Activated CD8-positive, alpha-beta memory T cell treated with anti-CD3 and anti-CD28 coated beads, Interleukin-2, amount 50 U/mL, for 4 hours (primary cell): ENCODE measurements at regions not wholly inside any gene's neighbourhood (a gene's known extent, or its start where the extent isn't known, plus 50 kb on each side); places are given as distances from the start of the nearest gene placed in this dataset.

Source experiments
- DNase-seq: peaks from one replicate; pipeline ENCODE4 v3.0.0-alpha.2; 2020

- no peak for DNase-seq
Measured at GRCh38 chr17:34733333-34733732, 154.0 kb downstream of the TMEM132E start.

DNA sequence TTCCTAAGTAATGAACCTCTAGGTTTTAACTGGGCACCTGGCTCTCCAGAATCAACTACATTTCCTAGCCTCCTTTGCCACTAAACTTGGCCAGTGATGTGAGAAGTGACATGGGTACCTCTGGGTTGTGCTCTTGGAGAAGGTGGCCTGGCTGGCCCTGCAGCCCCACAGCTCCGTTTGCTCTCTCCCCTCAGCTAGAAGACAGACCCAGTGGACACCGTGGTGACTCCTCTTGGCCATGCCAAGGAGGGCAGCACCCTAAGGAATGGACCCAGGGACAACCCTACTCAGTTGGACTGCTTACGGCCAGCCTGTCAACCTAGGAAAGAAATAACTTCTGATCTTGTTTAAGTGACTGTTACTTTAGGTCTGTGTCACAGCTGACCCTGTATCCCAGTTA, 151.4 kb downstream of the TMEM132E start:
- no peak for DNase-seq

DNA sequence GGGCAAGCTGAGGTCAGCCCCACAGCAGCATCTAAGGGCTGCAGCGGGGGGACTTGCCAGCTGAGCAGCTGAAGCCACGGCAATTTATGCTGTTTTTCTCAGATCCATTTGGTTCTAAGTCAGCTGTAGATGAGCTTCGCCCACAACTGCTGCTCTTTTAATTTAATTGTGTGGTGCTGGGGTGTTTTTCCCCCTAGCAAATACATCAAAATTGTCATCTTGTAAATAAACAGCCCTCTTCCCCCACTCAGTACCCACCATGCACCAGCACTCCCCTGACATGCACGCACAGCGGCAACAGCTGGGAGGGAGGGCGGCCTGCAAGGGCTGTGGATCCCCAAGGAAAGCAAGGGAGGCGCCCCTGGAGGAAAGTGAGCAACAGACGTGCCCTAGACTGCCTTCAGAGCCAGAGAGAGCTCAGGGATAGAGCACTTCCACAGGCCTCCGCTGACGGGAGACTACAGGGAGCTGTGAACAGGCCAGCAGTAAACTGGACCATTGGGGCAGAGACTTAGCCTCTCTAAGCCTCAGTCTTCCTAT, 149.5 kb downstream of the TMEM132E start:
- DNase-seq: no peak

GRCh38 chr17:34727601-34728000, 148.2 kb downstream of the TMEM132E start:
- no peak for DNase-seq

DNA sequence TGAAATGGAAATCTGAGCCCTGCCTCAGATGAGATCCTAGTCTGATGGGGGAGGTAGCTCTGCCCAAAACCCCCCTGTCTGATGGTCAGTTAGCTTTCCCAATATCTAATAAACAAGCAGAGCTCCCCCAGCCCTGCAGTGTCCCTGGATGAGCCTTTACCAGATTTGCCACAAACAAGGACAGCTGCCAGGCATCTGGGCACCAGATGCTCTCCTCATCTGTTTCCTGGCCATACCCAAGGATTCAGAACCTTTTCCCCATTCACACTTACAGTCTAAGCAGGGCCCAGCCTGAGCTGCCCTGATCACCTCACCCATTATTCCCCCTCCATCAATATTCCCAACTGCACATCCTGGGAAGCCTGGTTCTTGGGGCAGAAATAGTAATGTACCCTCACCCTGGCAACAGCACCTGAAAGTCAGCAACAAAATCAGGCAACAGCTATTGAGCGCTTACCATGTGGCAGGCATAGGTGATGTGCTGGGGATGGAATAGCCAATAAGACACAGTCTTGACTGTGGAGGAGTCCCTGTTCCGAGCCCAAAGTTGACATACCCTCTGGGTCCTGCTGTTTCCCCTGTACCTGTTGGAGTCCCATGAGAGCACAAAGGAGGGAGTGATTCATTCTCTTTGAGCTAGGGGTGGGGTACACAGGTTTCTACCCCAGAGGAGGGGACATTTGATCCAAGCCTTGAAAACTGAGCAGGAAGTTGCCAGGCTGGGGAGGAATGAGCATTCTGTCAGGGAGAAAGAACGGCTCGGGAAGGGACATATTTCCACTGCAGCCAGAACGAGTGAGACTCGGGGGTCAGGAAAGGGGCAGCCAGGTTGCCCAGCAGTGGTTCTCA, 147.4 kb downstream of the TMEM132E start:
- no peak for DNase-seq

- no peak for DNase-seq
Measured at GRCh38 chr17:34725725-34726124, 146.3 kb downstream of the TMEM132E start.

DNA sequence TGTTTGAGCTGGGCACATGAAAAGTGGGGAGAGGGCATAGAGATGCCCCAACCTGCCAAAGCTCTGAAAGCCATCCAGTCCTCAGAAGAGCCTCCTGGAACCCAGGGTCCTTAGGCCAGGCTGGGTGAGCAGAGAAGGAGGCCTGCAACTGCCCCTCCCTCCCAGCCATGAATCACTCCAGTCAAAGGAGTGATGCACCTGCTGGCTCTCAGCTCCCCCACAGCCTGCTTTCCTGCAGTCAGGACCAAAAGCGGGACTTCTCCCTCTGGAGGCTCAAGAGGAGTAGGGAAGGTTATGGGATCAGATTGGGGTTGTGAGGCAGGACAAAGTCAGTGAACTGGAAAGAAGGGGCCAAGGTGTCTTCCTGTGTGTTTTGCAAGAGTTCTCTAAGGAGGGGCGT, 145.6 kb downstream of the TMEM132E start:
- DNase-seq: no peak

DNA sequence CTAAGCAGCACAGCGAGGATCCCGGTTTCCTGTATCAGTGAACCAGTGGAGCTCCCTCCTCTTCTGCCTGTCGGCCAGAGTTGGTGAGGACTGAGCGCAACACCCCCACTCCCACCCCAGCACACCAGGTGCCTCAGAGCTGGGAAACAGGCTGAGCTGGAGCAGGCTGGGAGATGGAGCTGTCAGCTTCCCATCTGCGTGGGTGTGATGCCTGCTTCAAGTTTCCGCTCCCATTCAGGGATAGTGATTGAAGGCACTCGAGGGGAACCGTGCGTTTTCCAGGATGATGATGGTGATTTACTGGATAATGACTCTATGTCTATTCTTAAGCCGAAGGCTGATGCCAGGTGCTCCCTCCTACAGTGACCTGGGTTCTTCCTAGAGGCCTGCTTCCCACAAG, 144.5 kb downstream of the TMEM132E start:
- DNase-seq: no peak

GRCh38 chr17:34721326-34721725, 141.9 kb downstream of the TMEM132E start:
- DNase-seq: no peak

- DNase-seq: no peak
Measured at GRCh38 chr17:34720760-34721159, 141.4 kb downstream of the TMEM132E start.

DNA sequence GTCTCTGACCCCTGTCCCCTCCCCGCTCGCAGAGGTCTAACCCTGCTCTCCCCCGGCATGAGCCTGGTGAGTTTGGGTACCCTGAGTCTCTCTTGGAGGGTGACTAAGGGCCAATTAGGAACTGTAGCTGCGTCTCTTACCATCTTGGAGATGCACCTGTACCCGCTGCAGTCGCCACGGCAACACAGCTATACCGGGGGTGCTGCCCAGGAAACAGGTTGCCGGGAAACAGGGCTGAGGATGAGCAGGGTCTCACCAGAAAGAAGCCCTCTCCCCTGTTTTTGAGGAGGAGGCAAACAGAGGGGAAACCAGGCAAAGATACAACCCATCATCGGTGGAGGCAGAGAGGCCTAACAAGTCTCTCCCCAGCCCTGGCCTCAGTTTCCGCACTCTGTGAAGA, 140.2 kb downstream of the TMEM132E start:
- no peak for DNase-seq

DNA sequence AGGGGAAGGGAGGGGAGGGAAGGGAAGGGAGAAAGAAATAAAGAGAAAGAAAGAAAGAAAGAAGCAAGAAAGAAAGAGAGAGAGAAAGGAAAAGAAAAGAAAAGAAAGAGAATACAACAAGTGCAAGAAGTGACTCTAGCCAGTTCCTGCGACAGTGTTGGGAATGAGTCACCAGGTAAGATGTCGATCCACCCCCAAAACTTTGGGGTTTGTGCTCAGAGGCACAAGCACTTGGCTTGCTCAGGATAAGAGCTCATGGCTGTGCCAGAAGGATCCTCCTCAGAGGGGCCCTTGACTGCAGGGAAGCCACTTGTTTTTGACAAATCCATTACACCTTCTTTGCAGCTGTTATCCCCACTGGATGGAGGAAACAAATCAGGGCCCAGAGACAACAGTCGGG, 137.7 kb downstream of the TMEM132E start:
- no peak for DNase-seq

DNA sequence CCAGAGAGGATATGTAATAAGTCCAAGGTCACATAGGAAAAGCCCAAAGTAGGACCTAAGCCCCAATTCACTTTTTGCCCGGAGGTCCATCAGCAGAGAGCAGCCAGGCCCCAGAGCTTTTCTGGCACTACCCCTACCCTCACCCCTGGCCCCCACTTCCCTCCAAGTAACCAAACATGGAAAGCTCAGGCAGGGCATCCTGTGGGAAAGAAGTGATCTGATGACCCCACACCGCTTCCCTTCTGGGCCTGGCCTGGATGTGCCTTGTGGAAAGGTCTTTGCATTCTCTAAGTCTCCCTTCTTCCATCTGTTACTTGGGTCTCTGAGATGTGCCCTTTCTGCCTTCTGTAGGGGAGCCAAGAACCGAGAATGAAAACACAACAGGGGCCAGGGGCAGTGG, 136.9 kb downstream of the TMEM132E start:
- DNase-seq: no peak

DNA sequence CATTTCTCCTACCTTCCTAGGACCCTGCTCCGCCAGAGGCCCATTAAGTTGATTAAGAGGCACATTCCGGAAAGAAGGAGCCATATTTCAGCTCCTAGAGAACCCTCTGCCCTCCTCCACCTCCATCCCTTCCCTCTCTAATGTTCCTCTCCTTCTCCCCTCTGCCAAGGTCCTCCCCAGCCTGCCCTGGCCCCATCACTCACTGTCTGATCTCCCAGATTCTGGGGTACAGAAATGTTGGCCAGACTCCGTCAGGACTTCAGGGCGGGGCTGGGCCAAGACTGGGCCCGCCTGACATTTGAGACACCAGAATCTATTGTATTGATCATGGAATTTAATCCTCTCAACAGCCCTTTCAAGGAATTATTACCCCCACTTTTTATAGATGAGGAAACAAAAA, 136.1 kb downstream of the TMEM132E start:
- DNase-seq: no peak

- no peak for DNase-seq
Measured at GRCh38 chr17:34714475-34715410, 135.4 kb downstream of the TMEM132E start.

DNA sequence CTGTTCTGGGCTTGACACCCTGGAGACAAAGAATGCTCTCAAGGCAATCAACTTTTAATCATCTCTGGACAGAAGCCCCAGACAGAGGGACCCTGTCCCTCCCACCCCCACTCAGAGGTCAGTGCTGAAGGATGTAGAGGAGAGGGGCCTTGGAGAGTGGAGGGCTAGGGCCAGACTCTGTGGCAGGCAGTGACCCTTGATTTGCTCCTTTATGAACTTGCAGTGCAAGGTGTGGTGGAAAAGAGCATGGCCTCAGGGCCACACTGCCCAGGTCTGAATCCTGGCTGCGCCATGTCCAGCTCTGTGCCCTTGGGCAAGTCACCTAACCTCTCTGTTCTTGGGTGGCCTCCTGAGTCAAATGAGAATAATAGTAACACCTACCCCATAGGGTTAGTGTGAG, 134.3 kb downstream of the TMEM132E start:
- no peak for DNase-seq

DNA sequence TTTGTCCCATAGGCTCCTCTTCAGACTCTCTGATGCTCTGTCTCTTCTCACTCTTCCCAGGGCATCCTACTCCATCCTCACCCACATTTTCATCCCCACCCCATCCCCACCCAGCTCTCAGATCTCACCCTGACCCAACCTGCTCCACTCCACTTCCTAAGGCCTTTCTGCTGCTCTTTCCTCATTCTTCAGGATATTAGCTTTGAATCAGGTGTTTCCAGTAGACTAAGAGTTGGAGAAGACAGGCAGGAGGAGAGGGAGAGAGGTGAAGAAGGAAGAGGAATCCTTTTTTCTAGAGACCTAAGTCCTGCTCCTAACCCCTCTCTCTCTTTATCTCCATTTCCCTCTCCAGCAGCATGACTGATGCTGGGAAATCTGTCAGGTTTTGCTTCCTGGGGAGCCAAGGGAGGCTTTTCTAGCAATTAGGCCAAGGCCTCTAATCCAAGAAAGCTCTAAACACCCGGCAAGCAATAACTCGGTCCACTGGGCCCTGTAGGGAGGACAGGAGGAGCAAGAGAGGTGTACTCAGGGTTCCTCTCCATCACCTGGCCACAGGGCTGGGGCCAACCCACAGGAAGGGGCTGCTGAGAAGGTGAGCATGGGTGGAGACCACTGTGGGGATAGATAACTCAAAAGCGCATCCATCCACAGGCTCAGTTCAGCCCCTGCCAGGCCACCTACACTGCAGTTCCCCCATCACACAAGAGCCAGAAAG, 133.3 kb downstream of the TMEM132E start:
- DNase-seq: no peak

DNA sequence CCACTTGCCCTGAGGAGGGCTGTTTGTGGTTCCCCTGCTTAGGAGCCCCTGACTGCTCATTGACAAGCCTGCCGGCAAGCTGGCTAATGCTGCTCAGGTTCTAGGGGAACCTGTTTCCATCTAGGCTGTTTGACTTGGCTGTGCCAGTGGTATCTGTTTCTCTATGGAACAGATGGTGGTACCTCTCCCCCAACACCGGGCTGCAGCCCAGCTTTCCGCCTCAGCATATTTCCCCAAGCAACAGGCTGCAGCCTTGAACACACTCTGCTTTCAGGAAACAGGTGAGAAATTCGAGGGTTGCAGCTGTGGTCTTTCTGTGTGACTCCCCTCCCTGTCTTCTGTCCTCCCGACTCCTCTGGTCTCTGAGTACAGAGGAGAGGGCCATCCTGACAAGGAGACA, 132.3 kb downstream of the TMEM132E start:
- no peak for DNase-seq

DNA sequence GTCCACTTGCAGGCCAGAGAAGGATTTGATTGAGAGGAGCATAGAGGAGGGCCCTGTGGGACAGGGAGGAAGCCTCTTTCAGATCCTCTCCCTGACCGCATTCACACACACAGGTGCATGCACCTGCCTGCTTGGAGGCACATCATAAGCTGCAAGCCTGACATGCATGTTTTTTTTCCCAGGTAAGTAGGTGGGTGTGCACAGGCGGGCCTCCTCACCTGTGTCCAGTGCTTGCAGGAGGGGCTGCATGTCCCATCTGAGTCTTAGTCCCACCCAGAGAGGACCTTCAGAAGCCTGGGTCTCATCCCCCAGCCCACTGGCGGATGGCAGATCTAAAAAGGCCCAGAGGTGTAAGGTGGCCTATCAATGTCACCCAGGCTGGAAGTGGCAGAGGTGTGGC, 130.8 kb downstream of the TMEM132E start:
- DNase-seq: no peak

- no peak for DNase-seq
Measured at GRCh38 chr17:34709158-34709754, 129.9 kb downstream of the TMEM132E start.

- no peak for DNase-seq
Measured at GRCh38 chr17:34706029-34706428, 126.6 kb downstream of the TMEM132E start.

DNA sequence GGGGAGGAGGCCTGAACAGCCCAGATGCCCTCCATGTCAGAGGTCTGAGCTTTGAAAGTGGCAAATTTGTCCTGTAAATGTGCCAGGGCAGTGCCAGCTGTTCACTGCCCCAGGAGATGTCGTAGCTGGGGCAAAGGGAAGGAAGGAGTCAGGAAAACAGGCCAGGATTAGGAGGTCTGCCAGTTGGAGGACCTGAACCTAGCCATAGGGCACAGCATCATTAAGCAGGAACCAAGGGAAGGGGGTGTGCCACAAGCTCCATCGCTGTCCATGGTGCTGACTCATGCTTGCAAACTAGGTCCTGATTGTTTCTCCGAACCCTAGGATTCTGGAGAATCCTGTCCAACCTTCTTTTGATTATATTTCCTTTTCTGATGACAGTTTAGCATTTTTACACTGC, 124.2 kb downstream of the TMEM132E start:
- DNase-seq: no peak

GRCh38 chr17:34699181-34699580, 119.8 kb downstream of the TMEM132E start:
- DNase-seq: no peak
